ENCODE measurements at regions not wholly inside any gene's neighbourhood (a gene's known extent, or its start where the extent isn't known, plus 50 kb on each side); places are given as distances from the start of the nearest gene placed in this dataset.
A peak's percentile ranks its signal among the peaks of the same experiment; 100 is the strongest.

GRCh38 chr6:63066055-63066704 is 145.1 kb upstream of the FKBP1C start:
- TF ChIP-seq CREB1 (IDR thresholded peaks at IDR 0.05; ENCODE audit: low read depth): no peak
- TF ChIP-seq USF1 (IDR thresholded peaks at IDR 0.05): peak; percentile 53
- no peak for TF ChIP-seq YY1 (IDR thresholded peaks at IDR 0.05; ENCODE audit: low read depth)
- TF ChIP-seq RAD21 (IDR thresholded peaks at IDR 0.05; ENCODE audit: low read depth): peak; percentile 29; the same call in 1 of the 2 replicates
- no peak for TF ChIP-seq MAX (IDR thresholded peaks at IDR 0.05)

GRCh38 chr6:63094947-63095346 is 116.3 kb upstream of the FKBP1C start:
- TF ChIP-seq CREB1 (IDR thresholded peaks at IDR 0.05; ENCODE audit: low read depth) (no peak), RAD21 (IDR thresholded peaks at IDR 0.05; ENCODE audit: low read depth) (no peak), REST (IDR thresholded peaks at IDR 0.05; ENCODE audit: low read depth) (no peak), TCF12 (IDR thresholded peaks at IDR 0.05; ENCODE audit: low read depth) (no peak), ZBTB7A (IDR thresholded peaks at IDR 0.05; ENCODE audit: low read depth) (no peak), TEAD4 (IDR thresholded peaks at IDR 0.05) (no peak), TAF1 (IDR thresholded peaks at IDR 0.05; ENCODE audit: low read depth) (no peak), NFIC (IDR thresholded peaks at IDR 0.05) (no peak), EP300 (IDR thresholded peaks at IDR 0.05; ENCODE audit: borderline replicate concordance) (no peak), EGR1 (IDR thresholded peaks at IDR 0.05) (no peak), CEBPB (IDR thresholded peaks at IDR 0.05) (no peak), USF1 (IDR thresholded peaks at IDR 0.05) (no peak), MAX (IDR thresholded peaks at IDR 0.05) (no peak), YY1 (IDR thresholded peaks at IDR 0.05; ENCODE audit: low read depth) (no peak), FOXM1 (IDR thresholded peaks at IDR 0.05; ENCODE audit: borderline replicate concordance, low read depth) (no peak)

- TF ChIP-seq TAF1 (IDR thresholded peaks at IDR 0.05; ENCODE audit: low read depth) (no peak), TCF12 (IDR thresholded peaks at IDR 0.05; ENCODE audit: low read depth) (no peak), MAX (IDR thresholded peaks at IDR 0.05) (no peak), CEBPB (IDR thresholded peaks at IDR 0.05) (no peak), CREB1 (IDR thresholded peaks at IDR 0.05; ENCODE audit: low read depth) (no peak), FOXM1 (IDR thresholded peaks at IDR 0.05; ENCODE audit: borderline replicate concordance, low read depth) (no peak), REST (IDR thresholded peaks at IDR 0.05; ENCODE audit: low read depth) (no peak), USF1 (IDR thresholded peaks at IDR 0.05) (no peak), YY1 (IDR thresholded peaks at IDR 0.05; ENCODE audit: low read depth) (no peak), TEAD4 (IDR thresholded peaks at IDR 0.05) (no peak), EP300 (IDR thresholded peaks at IDR 0.05; ENCODE audit: borderline replicate concordance) (no peak), NFIC (IDR thresholded peaks at IDR 0.05) (no peak), ZBTB7A (IDR thresholded peaks at IDR 0.05; ENCODE audit: low read depth) (no peak), RAD21 (IDR thresholded peaks at IDR 0.05; ENCODE audit: low read depth) (no peak), EGR1 (IDR thresholded peaks at IDR 0.05) (no peak)
Observed at GRCh38 chr6:63097222-63097621, 114.0 kb upstream of the FKBP1C start.

- TF ChIP-seq NFIC (IDR thresholded peaks at IDR 0.05) (no peak), TCF12 (IDR thresholded peaks at IDR 0.05; ENCODE audit: low read depth) (no peak), CREB1 (IDR thresholded peaks at IDR 0.05; ENCODE audit: low read depth) (no peak), CEBPB (IDR thresholded peaks at IDR 0.05) (no peak), EP300 (IDR thresholded peaks at IDR 0.05; ENCODE audit: borderline replicate concordance) (no peak), USF1 (IDR thresholded peaks at IDR 0.05) (no peak), TEAD4 (IDR thresholded peaks at IDR 0.05) (no peak)
Observed at GRCh38 chr6:63098789-63099188, 112.5 kb upstream of the FKBP1C start.
